Renal pelvis (tissue), 1 donor: ENCODE measurements at regions not wholly inside any gene's neighbourhood (a gene's known extent, or its start where the extent isn't known, plus 50 kb on each side); places are given as distances from the start of the nearest gene placed in this dataset.

Experiments used
- DNase-seq: peaks from one replicate; pipeline ENCODE4 v3.0.0-alpha.2; 2013

- DNase-seq: no peak
Observed at GRCh38 chr13:109516186-109516585, 270.2 kb downstream of the IRS2 start.

DNA sequence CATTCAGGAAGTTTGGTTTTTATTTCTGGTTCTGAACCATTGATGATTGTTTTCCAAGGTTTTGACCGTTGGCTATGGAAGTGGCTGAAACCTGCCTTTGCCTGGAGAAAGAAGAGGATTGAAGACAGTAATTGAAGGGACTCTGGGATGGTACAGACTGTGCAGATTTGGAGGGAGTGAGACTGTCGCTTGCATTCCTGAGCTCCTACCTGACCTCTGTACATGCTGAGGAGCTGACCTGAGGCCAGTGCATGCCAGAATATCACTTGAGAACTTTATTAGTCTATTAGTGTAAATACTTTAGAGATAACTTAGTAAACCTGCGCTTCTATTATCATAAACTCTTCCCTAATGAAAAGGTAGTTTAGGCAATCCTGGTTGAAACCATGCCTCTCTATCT, 276.4 kb downstream of the IRS2 start:
- DNase-seq: no peak

DNA sequence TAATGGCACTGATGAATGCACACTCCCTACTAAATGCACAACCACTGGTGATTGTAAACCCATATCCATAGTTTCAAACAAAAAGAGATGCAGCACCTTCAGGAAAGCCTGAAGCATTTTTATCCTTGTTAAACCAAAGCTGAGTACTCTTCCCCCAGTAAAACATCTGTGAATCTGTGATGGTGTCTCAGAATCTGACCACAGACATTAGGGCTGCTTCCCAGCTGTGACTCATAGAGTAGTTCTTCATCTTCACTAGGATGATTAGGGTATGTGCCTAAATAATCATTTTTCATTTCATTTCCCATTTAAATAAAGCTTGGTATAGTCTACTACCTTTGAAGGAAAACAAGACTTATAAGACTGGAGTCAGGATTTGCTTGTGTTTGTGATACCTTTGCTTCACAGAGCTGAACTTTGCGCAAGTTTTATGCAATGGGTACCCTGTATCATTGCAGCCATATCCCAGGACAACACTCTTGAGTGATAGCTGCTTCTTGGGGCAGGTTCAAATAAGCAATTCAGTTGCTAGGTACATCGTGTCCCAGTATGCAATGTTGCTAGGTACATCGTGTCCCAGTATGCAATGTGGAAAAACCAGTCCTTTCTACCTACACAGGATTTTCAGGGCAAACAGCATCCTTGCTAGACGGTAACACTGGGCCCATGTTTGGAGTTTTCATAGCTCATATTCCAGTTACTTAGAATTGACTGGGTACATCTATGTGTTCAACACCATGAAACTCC, 277.1 kb downstream of the IRS2 start:
- DNase-seq: no peak

- DNase-seq: no peak
Observed at GRCh38 chr13:109500146-109500773, 286.1 kb downstream of the IRS2 start.

GRCh38 chr13:109497917-109498316, 288.5 kb downstream of the IRS2 start:
- DNase-seq: no peak

DNA sequence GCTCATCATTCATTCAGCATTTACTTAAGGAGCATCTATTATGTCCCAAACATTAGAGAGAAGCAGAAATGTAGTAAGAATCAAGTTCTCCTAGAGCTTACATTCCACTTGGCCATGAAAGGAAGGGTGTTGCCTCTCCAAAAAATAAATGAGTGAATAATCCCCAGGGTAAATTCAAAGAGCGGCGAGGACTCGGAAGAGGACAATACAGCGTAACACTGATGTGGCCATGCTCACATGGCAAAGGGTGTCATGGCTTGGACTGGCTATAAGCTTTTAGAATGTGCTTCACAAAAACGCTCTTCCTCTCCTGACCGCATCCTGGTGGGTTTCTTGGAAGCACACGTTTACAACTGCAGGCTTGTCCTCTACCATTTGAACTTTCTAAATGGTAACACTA, 290.2 kb downstream of the IRS2 start:
- no peak for DNase-seq

DNA sequence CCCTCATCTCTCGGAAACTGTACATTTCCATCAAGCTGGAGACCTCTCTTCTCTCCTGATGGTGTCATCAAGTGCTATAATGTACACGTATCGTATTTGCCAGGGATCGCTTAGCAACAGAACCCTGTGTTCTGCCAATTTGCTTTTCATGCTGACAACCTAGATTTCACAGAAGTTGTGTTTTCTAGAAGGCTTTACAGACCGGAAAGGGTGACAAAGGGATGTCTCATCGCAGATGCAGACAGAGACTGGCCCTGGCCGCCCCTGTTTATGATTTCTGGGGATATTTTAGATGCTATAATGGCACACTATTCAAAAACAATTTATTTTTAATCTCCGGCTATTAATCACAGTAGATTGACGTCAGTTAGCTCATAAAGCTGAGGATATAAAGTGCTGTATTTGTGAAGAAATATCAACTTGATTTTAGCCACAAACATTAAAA, 291.4 kb downstream of the IRS2 start:
- DNase-seq: no peak

- DNase-seq: no peak
Observed at GRCh38 chr13:109485136-109485794, 301.1 kb downstream of the IRS2 start.

DNA sequence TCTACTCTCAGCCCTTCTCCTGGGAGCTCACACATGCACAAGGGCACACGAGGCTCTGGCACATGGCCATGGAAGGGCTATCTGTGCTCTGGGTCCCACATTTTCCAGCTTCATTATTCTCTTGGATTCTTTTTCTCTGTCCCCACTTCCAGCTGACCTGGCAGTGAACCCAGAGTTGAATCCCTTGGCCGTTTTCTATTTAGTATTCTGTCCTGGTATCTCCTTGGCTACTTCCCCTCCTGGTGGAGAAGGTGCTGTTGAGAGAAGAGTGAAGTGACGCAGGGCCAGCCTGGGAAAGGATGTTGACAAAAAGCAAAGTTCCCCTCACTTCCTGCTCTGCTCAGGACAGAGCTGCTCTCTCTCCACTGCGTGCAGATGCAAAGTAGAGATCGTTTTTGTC, 303.1 kb downstream of the IRS2 start:
- DNase-seq: no peak

- no peak for DNase-seq
Observed at GRCh38 chr13:109481040-109481439, 305.3 kb downstream of the IRS2 start.

- no peak for DNase-seq
Observed at GRCh38 chr13:109480011-109480955, 306.1 kb downstream of the IRS2 start.

- DNase-seq: no peak
Observed at GRCh38 chr13:109479534-109479933, 306.8 kb downstream of the IRS2 start.

DNA sequence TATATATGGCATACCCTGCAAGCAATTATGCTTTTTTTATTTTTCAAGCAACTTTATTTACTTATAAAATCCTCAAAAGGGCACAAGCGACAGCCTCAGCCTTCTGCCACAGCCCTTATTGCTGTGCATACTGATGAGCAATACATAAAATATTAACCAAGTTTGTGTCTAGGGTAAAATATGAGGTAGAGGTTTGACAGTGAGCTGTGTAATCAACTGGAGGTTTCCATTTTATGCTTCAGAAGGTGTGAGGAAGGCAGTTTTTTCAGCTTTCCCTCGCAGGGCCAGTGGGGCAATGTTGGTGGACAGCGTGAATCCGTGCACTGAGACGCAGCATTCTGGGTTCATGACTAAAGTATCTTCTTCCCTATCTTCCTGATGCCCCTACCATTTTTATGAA, 310.4 kb downstream of the IRS2 start:
- no peak for DNase-seq

DNA sequence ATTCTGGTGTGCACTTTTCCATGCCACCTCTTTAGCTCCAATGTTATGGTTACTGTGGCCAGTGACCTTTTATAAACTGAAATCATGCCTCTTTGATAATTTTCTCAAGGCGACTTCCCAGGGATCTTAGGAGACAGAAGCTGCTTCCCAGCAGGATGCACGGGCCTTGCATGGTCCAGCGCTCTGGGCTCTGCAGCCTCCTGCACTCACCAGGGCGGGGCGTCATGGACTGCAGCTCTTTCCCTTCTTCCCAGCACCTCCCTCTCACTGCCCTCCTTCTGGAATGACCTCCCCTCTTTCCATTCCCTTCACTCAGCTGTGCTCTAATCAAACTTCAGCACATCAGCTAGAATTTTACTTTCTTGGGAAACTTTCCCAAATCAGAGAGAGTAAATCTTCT, 318.3 kb downstream of the IRS2 start:
- DNase-seq: no peak

- no peak for DNase-seq
Observed at GRCh38 chr13:109465148-109465547, 321.2 kb downstream of the IRS2 start.

DNA sequence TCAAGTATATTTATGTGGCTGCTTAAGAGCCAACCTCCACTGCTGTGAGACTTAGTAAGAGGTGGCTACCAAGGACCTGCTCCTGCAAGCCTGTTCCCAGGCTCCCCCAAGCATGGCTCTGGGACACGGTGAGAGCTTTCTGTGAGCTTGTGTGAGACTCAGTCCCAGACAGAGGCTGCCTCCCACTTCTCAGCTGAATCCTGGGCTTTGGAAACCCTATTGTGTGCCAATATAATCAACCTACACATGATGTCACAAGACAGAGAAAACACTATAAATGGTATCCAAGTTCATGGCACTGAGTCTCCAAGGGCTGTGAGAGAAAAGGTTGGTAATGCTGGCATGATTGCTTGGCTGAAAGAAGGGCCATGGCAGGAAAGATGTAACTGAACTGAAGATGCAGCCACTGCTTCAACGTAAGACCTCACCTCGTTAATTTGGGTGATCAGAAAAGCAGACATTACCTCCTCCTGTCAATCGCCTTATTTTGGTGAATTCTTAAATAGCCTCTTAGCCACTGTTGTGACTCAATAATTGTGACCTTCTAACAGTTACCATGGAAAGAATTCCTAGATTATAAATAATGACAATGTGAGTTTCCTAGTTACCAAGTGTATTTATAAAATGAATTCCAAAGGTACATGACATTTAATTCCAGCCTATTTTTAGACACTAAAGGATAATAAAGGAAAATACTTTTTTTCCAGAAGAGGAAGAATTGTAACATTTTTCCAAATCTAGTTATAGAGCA, 332.0 kb downstream of the IRS2 start:
- DNase-seq: no peak

DNA sequence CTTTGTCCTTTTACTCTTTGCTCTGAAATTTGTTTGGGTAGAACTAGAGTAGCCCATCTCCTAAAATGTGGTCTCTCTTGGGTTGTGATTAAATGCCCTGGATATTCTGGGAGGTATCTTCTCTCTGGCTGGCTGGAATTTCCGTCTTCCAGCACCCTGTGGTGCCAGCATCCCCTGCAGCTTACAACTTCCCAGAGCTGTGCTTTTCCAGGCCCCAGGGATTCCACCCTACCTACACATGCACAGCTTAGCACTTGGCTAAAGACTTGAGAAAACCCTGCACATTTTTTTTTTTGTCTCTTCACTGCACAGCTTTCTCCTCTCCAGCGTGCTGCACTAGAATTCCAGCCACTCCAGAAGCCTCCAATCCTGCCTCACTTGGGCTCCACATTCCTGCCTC, 334.7 kb downstream of the IRS2 start:
- DNase-seq: no peak

- no peak for DNase-seq
Observed at GRCh38 chr13:109448629-109449028, 337.8 kb downstream of the IRS2 start.

GRCh38 chr13:109447667-109448066, 338.7 kb downstream of the IRS2 start:
- no peak for DNase-seq

DNA sequence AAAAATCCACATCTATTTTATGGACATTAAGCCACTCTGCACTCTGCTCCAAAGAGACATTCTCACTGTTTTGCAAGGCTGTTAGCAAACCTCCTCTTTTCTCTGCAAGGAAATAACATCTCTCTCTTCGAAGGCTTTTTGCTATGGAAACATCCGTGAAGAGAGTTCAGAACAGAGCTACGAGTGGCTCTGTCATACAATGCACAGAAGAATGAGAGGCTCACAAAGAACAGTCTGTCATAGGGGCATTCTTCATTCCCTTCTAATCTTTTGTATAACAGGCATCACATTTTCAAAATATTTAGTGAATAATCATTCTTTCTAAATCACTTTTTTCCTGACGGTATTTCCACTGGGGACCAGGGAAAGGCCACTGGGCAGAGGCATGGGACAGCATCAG, 346.1 kb downstream of the IRS2 start:
- no peak for DNase-seq

DNA sequence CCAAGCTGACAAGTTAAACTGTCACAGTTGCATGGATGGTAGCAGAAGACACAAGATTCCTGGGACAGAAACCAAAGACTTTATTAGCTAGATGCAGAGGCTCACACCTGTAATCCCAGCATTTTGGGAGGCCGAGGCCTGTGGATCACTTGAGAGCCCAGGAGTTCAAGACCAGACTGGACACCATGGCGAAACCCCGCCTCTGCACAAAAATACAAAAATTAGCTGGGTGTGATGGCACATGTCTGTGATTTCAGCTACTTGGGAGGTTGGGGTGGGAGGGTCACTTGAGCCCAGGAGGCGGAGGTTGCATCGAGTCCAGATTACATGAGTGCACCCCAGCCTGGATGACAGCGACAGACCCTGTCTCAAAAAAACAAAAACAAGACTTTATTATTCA, 346.6 kb downstream of the IRS2 start:
- no peak for DNase-seq
